Neural progenitor cell (in vitro differentiated cells): ENCODE measurements at regions not wholly inside any gene's neighbourhood (a gene's known extent, or its start where the extent isn't known, plus 50 kb on each side); places are given as distances from the start of the nearest gene placed in this dataset.

Experiments
- DNase-seq: peaks from one replicate; pipeline ENCODE4 v3.0.0-alpha.2; 2016; ENCODE audit warnings: low spot score
- H2AFZ ChIP-seq: fragments of 200-600 bp; sonication (generic); replicated peaks from 2 replicates; pipeline ENCODE4 v1.6.1; 2016; ENCODE audit warnings: antibody characterized with exemption
- H3F3A ChIP-seq: fragments of 200-600 bp; sonication (generic); 2 replicates; pipeline ENCODE4 v1.6.1; 2016; ENCODE audit warnings: antibody characterized with exemption, low read depth
- H3K27ac ChIP-seq: fragments of 200-600 bp; sonication (generic); 2 replicates; pipeline ENCODE4 v1.5.1; 2016; ENCODE audit warnings: mild to moderate bottlenecking
- H3K27me3 ChIP-seq: fragments of 200-600 bp; sonication (generic); 2 replicates; pipeline ENCODE4 v1.6.1; 2016; ENCODE audit warnings: mild to moderate bottlenecking, moderate library complexity
- H3K36me3 ChIP-seq: fragments of 200-600 bp; sonication (generic); 2 replicates; pipeline ENCODE4 v1.5.1; 2016
- H3K4me1 ChIP-seq: fragments of 200-600 bp; sonication (generic); 2 replicates; pipeline ENCODE4 v1.6.1; 2016; ENCODE audit warnings: mixed run types
- H3K4me2 ChIP-seq: fragments of 200-600 bp; sonication (generic); 2 replicates; pipeline ENCODE4 v1.6.1; 2016
- H3K4me3 ChIP-seq: fragments of 200-600 bp; sonication (generic); 2 replicates; pipeline ENCODE4 v1.5.1; 2016
- H3K79me2 ChIP-seq: fragments of 200-600 bp; sonication (generic); 2 replicates; pipeline ENCODE4 v1.6.1; 2016; ENCODE audit warnings: low read depth
- H3K9ac ChIP-seq: fragments of 200-600 bp; sonication (generic); 2 replicates; pipeline ENCODE4 v1.6.1; 2016
- H3K9me3 ChIP-seq: fragments of 200-600 bp; sonication (generic); 2 replicates; pipeline ENCODE4 v1.5.1; 2016; ENCODE audit warnings: low read depth
- H4K20me1 ChIP-seq: fragments of 200-600 bp; sonication (generic); 2 replicates; pipeline ENCODE4 v1.6.1; 2016; ENCODE audit warnings: low read depth
- H3K27ac Mint-ChIP-seq: 3 replicates; pipeline ENCODE4 v1.8.0; 2021; ENCODE audit warnings: mixed read lengths
- H3K27me3 Mint-ChIP-seq: 2 replicates; pipeline ENCODE4 v1.8.0; 2022; ENCODE audit warnings: low read depth, mild to moderate bottlenecking, inconsistent platforms, moderate library complexity, mixed read lengths; ENCODE audit not compliant: insufficient read depth
- H3K36me3 Mint-ChIP-seq: 3 replicates; pipeline ENCODE4 v1.8.0; 2021; ENCODE audit warnings: mixed read lengths
- H3K4me1 Mint-ChIP-seq: 3 replicates; pipeline ENCODE4 v1.8.0; 2021; ENCODE audit warnings: mixed read lengths
- H3K4me3 Mint-ChIP-seq: 3 replicates; pipeline ENCODE4 v1.8.0; 2021; ENCODE audit warnings: mild to moderate bottlenecking, moderate library complexity, mixed read lengths
- H3K9me3 Mint-ChIP-seq: 3 replicates; pipeline ENCODE4 v1.8.0; 2020; ENCODE audit warnings: mixed read lengths
- CTCF ChIP-seq: fragments of 200-600 bp; sonication (generic); IDR thresholded peaks from 2 replicates; pipeline ENCODE4 v1.5.1; 2017; ENCODE audit warnings: antibody characterized with exemption, mild to moderate bottlenecking
- EZH2 ChIP-seq: fragments of 200-600 bp; sonication (generic); IDR thresholded peaks from 2 replicates; pipeline ENCODE4 v1.6.1; 2017; ENCODE audit warnings: antibody characterized with exemption, mild to moderate bottlenecking, moderate library complexity
- EZH2phosphoT487 ChIP-seq: fragments of 200-600 bp; sonication (generic); IDR thresholded peaks from 2 replicates; pipeline ENCODE4 v1.6.1; 2017; ENCODE audit warnings: antibody characterized with exemption

DNA sequence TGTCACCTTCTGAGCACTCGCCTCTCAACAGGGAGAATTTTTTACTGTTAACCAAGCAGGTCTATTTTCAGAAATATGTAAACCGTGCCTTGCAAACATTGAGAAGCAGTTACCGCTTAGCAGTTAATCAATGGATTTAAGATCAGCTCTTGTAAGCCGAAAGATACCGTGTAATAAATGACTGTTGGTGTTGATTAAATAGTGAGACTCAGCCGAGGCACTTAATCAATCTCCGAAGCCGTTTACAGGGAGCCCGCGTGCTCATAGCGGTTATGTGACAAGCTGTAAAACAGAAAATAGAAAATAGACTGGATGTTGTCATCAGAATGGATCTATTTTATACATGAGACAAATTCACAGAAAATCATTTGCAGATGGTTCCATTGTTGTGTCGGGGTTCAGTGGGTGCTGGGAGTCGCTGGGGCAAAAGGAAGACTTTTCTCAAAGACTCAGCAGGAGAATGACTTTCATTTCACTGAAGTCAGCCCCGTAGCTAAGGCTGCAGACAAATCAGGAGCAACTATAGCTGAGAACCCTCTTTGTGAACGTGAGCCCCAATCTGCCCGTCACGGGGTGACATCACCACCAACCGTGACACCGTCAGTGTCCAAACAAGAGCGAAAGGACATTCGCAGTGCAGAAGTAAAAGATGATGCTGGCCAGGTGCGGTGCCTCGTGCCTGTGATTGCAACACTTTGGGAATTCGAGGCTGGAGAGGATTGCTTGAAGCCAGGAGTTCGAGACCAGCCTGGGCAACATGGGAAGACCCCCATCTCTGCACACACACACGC, 275.3 kb downstream of the CRLF2 start:
- Histone ChIP-seq H3K36me3 (no peaks in the 10 kb centered on the region), H3K9ac (no peak overlapping the region), H3K9me3 (no peaks in the 10 kb centered on the region), H3K27me3 (peaks cover 20% of the 10 kb centered on the region), H3F3A (no peaks in the 10 kb centered on the region), H4K20me1 (no peaks in the 10 kb centered on the region), H3K4me2 (no peak overlapping the region), H3K79me2 (no peaks in the 10 kb centered on the region), H3K27ac (no peak overlapping the region), H3K4me1 (no peaks in the 10 kb centered on the region), H2AFZ (no peak overlapping the region), H3K4me3 (no peak overlapping the region)
- Mint-ChIP-seq H3K27ac (peak overlapping the region; percentile 69), H3K9me3 (no peaks in the 10 kb centered on the region), H3K36me3 (no peaks in the 10 kb centered on the region), H3K27me3 (peaks cover 4% of the 10 kb centered on the region), H3K4me1 (peaks cover 7% of the 10 kb centered on the region), H3K4me3 (no peak overlapping the region)
- DNase-seq: no peak
- TF ChIP-seq CTCF: no peak
- no peak for TF ChIP-seq EZH2phosphoT487
- no peak for TF ChIP-seq EZH2

DNA sequence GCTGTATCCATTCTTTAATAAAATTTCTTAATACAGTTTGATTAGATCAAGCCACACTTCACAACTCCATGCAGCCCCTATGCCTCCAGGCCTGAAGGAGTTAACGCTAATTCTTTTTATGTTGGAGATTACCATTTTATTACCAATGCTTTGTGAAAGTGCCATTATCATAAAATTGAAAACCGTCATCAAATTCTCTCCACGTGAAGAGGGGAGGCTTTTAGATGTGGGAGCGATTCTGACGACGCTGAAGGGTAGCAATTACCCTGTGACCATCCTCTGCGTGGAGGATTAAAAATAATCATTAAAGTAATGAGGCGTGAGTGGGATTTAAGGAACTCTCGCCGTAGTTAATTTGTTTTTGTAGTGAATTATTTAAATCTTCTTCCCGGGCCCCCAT, 278.8 kb downstream of the CRLF2 start:
- Mint-ChIP-seq H3K9me3 (peaks cover 3% of the 10 kb centered on the region), H3K4me3 (no peak overlapping the region), H3K27ac (no peak overlapping the region), H3K4me1 (peaks cover 7% of the 10 kb centered on the region), H3K36me3 (no peaks in the 10 kb centered on the region), H3K27me3 (peaks cover 2% of the 10 kb centered on the region)
- H3K4me1 ChIP-seq: no peaks in the 10 kb centered on the region
- no peak for DNase-seq
- H2AFZ ChIP-seq: no peak overlapping the region
- H3K9ac ChIP-seq: no peak overlapping the region
- no peak overlapping the region for H3K4me3 ChIP-seq
- TF ChIP-seq EZH2 (no peak), CTCF (no peak), EZH2phosphoT487 (no peak)
- no peaks in the 10 kb centered on the region for H3K9me3 ChIP-seq
- no peaks in the 10 kb centered on the region for H3K79me2 ChIP-seq
- H3K27me3 ChIP-seq: no peaks in the 10 kb centered on the region
- peaks cover 3% of the 10 kb centered on the region for H3F3A ChIP-seq
- no peaks in the 10 kb centered on the region for H4K20me1 ChIP-seq
- H3K4me2 ChIP-seq: no peak overlapping the region
- no peak overlapping the region for H3K27ac ChIP-seq
- no peaks in the 10 kb centered on the region for H3K36me3 ChIP-seq

DNA sequence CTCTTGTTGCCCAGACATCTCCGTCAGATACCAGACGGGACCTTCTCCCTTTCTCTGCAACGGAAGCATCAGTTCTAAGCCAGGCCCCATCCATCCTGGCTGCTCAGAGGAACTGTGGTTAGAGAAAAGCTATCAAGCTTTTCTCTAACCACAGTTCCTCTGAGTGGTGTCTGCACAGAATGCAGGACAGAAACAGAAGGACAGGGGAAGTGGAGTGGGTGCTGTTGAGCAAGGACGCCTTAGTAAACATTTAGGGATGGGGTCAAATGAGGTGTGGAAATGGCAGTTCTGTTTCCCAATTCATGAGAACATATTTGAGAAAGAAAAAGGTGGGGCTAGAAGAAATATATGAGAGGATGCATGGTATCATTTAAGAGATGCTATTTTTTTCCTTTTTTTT, 283.8 kb downstream of the CRLF2 start:
- no peak overlapping the region for H3K27ac ChIP-seq
- no peaks in the 10 kb centered on the region for H3K36me3 Mint-ChIP-seq
- no peak for DNase-seq
- no peak overlapping the region for H3K4me2 ChIP-seq
- no peak overlapping the region for H3K4me3 ChIP-seq
- TF ChIP-seq EZH2phosphoT487 (no peak), CTCF (no peak), EZH2 (no peak)
- H3K9ac ChIP-seq: no peak overlapping the region
- no peak overlapping the region for H3K27ac Mint-ChIP-seq
- no peak overlapping the region for H2AFZ ChIP-seq
- no peaks in the 10 kb centered on the region for H4K20me1 ChIP-seq
- H3K4me1 Mint-ChIP-seq: no peaks in the 10 kb centered on the region
- no peaks in the 10 kb centered on the region for H3K9me3 ChIP-seq
- no peaks in the 10 kb centered on the region for H3K4me1 ChIP-seq
- H3F3A ChIP-seq: peaks cover 3% of the 10 kb centered on the region
- no peaks in the 10 kb centered on the region for H3K27me3 Mint-ChIP-seq
- peaks cover 3% of the 10 kb centered on the region for H3K9me3 Mint-ChIP-seq
- no peaks in the 10 kb centered on the region for H3K27me3 ChIP-seq
- no peaks in the 10 kb centered on the region for H3K36me3 ChIP-seq
- H3K4me3 Mint-ChIP-seq: no peak overlapping the region
- H3K79me2 ChIP-seq: no peaks in the 10 kb centered on the region
